ENCODE measurements at regions not wholly inside any gene's neighbourhood (a gene's known extent, or its start where the extent isn't known, plus 50 kb on each side); places are given as distances from the start of the nearest gene placed in this dataset.
A peak's percentile ranks its signal among the peaks of the same experiment; 100 is the strongest.
"Not testable (repeated sequence)": the region's sequence is repeated elsewhere in the genome, so short reads cannot be mapped to it uniquely, and the experiment has no call there.

GRCh38 chr21:34219334-34220060 lies 144.3 kb upstream of the KCNE2 start:
- DNase-seq (ENCODE audit: low read depth in 2 of 2): no peak

- no peak for DNase-seq (ENCODE audit: low read depth in 2 of 2)
These were observed 143.1 kb upstream of the KCNE2 start for GRCh38 chr21:34220556-34221195.

- no peak for DNase-seq (ENCODE audit: low read depth in 2 of 2)
These were observed 142.3 kb upstream of the KCNE2 start for GRCh38 chr21:34221331-34222030.

- no peak for DNase-seq (ENCODE audit: low read depth in 2 of 2)
These were observed 141.8 kb upstream of the KCNE2 start for GRCh38 chr21:34222031-34222335.

- no peak for DNase-seq (ENCODE audit: low read depth in 2 of 2)
These were observed 140.4 kb upstream of the KCNE2 start for GRCh38 chr21:34223376-34223775.

- DNase-seq (ENCODE audit: low read depth in 2 of 2): no peak
These were observed 136.4 kb upstream of the KCNE2 start for GRCh38 chr21:34227386-34227852.

GRCh38 chr21:34228792-34229191 lies 135.0 kb upstream of the KCNE2 start:
- no peak for DNase-seq (ENCODE audit: low read depth in 2 of 2)

GRCh38 chr21:34229353-34229752 lies 134.5 kb upstream of the KCNE2 start:
- no peak for DNase-seq (ENCODE audit: low read depth in 2 of 2)

GRCh38 chr21:34233741-34234140 lies 130.1 kb upstream of the KCNE2 start:
- not testable (repeated sequence) for DNase-seq (ENCODE audit: low read depth in 2 of 2)

GRCh38 chr21:34235514-34235913 lies 128.3 kb upstream of the KCNE2 start:
- no peak for DNase-seq (ENCODE audit: low read depth in 2 of 2)

GRCh38 chr21:34242973-34243372 lies 120.8 kb upstream of the KCNE2 start:
- DNase-seq (ENCODE audit: low read depth in 2 of 2): no peak

- DNase-seq (ENCODE audit: low read depth in 2 of 2): peak in 1 of 2 donors; percentile 1
These were observed 120.2 kb upstream of the KCNE2 start for GRCh38 chr21:34243562-34243961.

- DNase-seq (ENCODE audit: low read depth in 2 of 2): no peak
These were observed 111.1 kb upstream of the KCNE2 start for GRCh38 chr21:34252751-34253150.

- no peak for DNase-seq (ENCODE audit: low read depth in 2 of 2)
These were observed 108.7 kb upstream of the KCNE2 start for GRCh38 chr21:34255073-34255472.

GRCh38 chr21:34260277-34261008 lies 103.4 kb upstream of the KCNE2 start:
- no peak for DNase-seq (ENCODE audit: low read depth in 2 of 2)

GRCh38 chr21:34261841-34262468 lies 101.9 kb upstream of the KCNE2 start:
- no peak for DNase-seq (ENCODE audit: low read depth in 2 of 2)

- no peak for DNase-seq (ENCODE audit: low read depth in 2 of 2)
These were observed 101.3 kb upstream of the KCNE2 start for GRCh38 chr21:34262469-34262845.

- DNase-seq (ENCODE audit: low read depth in 2 of 2): no peak
These were observed 100.2 kb upstream of the KCNE2 start for GRCh38 chr21:34263629-34264028.

GRCh38 chr21:34266351-34266750 lies 97.5 kb upstream of the KCNE2 start:
- DNase-seq (ENCODE audit: low read depth in 2 of 2): no peak

- DNase-seq (ENCODE audit: low read depth in 2 of 2): no peak
These were observed 95.3 kb upstream of the KCNE2 start for GRCh38 chr21:34268493-34268892.

- no peak for DNase-seq (ENCODE audit: low read depth in 2 of 2)
These were observed 93.4 kb upstream of the KCNE2 start for GRCh38 chr21:34270411-34270810.

Data from stimulated activated CD4-positive, alpha-beta T cell treated with anti-CD3 and anti-CD28 coated beads, Interleukin-1b, Interleukin-23, amount 100 ng/mL, for 4 hours (primary cell).